ENCODE measurements at regions not wholly inside any gene's neighbourhood (a gene's known extent, or its start where the extent isn't known, plus 50 kb on each side); places are given as distances from the start of the nearest gene placed in this dataset.

DNA sequence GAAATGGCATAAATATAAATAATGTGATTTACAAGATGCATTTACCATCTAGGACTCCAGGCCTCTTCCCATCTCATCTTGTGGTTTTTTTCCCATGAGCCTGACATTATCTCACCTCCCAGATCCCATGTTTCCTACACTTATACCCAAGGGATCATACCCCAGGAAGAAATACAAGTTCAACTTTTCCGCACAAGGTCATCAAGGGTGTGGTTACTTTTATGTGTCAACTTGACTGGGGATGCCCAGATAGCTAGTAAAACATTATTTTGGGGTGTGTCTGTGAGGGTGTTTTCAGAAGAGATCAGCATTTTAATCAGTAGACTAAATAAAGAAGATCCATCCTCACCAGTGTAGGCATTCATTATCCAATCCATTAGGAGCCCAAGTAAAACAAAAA is 176.3 kb upstream of the TNFAIP3 start:
- H3K36me3 Mint-ChIP-seq (ENCODE audit: low read depth) = no peaks in the 10 kb centered on the region
- no peaks in the 10 kb centered on the region for H3K4me1 Mint-ChIP-seq
- no peaks in the 10 kb centered on the region for H3K9me3 ChIP-seq (ENCODE audit: control insufficient read depth, low read length, poor library complexity, severe bottlenecking)
- H3K27ac Mint-ChIP-seq = no peak overlapping the region
- DNase-seq (no peak), ATAC-seq (no peak)
- H3K4me3 Mint-ChIP-seq = no peak overlapping the region
- peaks cover 5% of the 10 kb centered on the region for H3K27me3 Mint-ChIP-seq

DNA sequence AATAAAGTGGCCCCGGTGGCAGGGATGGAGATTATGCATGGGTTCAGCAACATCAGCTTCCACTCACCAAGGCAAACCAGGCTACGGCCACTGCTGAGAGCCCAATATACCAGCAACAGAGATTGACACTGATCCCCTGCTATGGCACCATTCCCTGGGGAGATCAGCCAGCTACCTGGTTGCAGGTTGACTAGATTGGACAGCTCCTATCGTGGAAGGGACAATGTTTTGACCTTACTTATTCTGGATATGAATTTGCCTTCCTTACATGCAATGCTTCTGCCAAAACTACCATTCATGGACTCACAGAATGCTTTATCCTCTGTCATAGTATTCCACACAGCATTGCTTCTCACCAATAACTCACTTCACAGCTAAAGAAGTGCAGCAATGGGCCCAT is 174.8 kb upstream of the TNFAIP3 start:
- ATAC-seq (no peak), DNase-seq (no peak)
- no peak overlapping the region for H3K27ac Mint-ChIP-seq
- H3K27me3 Mint-ChIP-seq = peaks cover 8% of the 10 kb centered on the region
- no peaks in the 10 kb centered on the region for H3K36me3 Mint-ChIP-seq (ENCODE audit: low read depth)
- H3K9me3 ChIP-seq (ENCODE audit: control insufficient read depth, low read length, poor library complexity, severe bottlenecking) = no peaks in the 10 kb centered on the region
- no peaks in the 10 kb centered on the region for H3K4me1 Mint-ChIP-seq
- H3K4me3 Mint-ChIP-seq = no peak overlapping the region

GRCh38 chr6:137692806-137693205 is 174.3 kb upstream of the TNFAIP3 start:
- no peaks in the 10 kb centered on the region for H3K9me3 ChIP-seq (ENCODE audit: control insufficient read depth, low read length, poor library complexity, severe bottlenecking)
- ATAC-seq (no peak), DNase-seq (no peak)
- H3K4me1 Mint-ChIP-seq = no peaks in the 10 kb centered on the region
- H3K4me3 Mint-ChIP-seq = no peak overlapping the region
- no peak overlapping the region for H3K27ac Mint-ChIP-seq
- H3K36me3 Mint-ChIP-seq (ENCODE audit: low read depth) = no peaks in the 10 kb centered on the region
- peaks cover 8% of the 10 kb centered on the region for H3K27me3 Mint-ChIP-seq

DNA sequence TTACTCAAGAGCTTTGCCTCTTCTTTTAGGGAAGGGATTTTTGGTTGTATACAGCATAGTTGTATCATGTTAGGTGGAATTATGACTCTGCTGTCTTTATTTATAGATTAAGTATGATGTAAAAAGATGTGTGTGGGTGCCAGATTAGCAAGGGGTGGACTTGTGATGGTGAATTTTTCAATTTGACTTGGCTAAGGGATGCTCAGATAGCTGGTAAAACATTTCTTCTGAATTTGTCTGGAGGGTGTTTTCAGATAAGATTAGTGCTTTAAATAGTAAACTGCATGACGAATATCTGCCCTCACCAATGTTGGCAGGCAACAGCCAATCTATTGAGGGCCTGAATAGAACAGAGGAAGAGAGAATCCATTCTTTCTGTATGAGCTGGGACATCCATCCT is 173.3 kb upstream of the TNFAIP3 start:
- Mint-ChIP-seq H3K4me3 (no peak overlapping the region), H3K36me3 (ENCODE audit: low read depth) (no peaks in the 10 kb centered on the region), H3K4me1 (peaks cover 4% of the 10 kb centered on the region), H3K27me3 (peaks cover 8% of the 10 kb centered on the region), H3K27ac (no peak overlapping the region)
- DNase-seq (no peak), ATAC-seq (no peak)
- H3K9me3 ChIP-seq (ENCODE audit: control insufficient read depth, low read length, poor library complexity, severe bottlenecking) = no peaks in the 10 kb centered on the region

DNA sequence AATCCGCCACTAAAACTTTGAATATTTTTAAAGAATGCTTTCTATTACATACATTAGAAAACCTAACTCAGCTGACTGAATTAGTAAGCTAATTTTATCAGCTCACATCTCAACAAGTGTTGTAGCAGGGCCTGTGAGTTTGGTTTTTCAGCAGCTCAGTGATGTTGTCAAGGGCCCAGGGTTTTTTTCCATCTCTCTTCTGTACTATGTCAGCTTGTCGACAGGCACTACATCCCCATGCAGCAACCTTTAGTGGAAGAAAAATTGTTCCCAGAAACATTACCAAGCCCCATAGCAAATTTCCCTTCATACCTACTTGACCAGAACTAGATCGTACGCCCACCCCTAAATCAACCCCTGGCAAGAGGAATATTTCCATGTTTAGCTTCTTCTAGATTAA is 170.3 kb upstream of the TNFAIP3 start:
- Mint-ChIP-seq H3K4me1 (peaks cover 15% of the 10 kb centered on the region), H3K27ac (no peak overlapping the region), H3K27me3 (peaks cover 19% of the 10 kb centered on the region), H3K36me3 (ENCODE audit: low read depth) (no peaks in the 10 kb centered on the region), H3K4me3 (no peak overlapping the region)
- no peak for DNase-seq
- no peak for ATAC-seq
- no peaks in the 10 kb centered on the region for H3K9me3 ChIP-seq (ENCODE audit: control insufficient read depth, low read length, poor library complexity, severe bottlenecking)

DNA sequence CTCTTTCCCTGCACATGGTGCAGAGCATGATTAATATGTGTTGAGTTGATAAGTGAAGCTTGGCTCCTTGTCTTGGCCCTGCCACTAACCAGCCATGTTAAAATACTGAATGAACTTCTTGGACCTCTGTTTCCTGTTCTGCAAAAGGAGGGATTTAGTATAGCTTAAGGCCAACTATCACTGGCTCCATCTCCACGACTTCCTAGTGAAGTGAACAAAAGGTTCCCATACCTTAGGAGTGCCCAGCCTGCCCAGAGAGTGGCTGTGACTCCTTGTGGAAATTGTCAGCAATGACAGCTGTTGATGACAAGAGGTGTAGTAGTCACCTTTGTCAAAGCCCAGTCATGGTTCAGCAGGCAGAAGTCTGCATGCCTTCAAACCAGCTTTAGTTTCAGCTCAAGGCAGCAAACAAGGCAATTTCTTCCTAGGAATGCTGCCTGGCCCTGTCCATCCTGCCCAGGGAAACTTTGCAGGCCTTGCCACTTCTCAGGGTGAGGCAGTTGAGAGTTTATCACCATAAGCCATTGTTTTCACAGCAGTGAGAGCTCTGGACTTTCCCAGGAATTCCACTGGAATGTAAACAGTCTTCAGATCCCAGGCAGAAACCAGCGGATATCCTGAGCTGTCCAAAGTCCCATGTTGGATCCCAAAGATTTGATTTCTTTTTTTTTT is 169.7 kb upstream of the TNFAIP3 start:
- Mint-ChIP-seq H3K27ac (peak overlapping the region; percentile 81), H3K36me3 (ENCODE audit: low read depth) (no peaks in the 10 kb centered on the region)

DNA sequence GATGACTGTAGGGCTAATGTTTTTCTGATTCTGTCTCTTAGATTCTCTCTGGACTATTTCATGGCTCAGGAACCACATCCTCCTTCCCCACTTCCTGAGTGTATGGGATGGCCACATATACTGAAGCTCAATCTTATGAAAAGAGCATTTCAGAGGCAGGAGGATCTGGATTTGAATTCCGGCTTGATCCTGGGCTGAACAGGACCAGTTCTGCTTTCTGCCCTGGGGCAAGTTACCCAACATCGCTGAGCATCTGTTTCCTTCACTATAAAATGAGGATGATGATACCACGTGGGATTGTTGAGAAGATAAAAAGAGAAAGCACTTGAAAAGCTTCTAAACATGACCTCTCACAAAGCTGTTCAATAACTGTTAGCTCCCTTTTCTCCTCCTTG is 168.4 kb upstream of the TNFAIP3 start:
- H3K9me3 ChIP-seq (ENCODE audit: control insufficient read depth, low read length, poor library complexity, severe bottlenecking) = no peaks in the 10 kb centered on the region
- Mint-ChIP-seq H3K4me1 (peaks cover 18% of the 10 kb centered on the region), H3K36me3 (ENCODE audit: low read depth) (no peaks in the 10 kb centered on the region), H3K27ac (peak overlapping the region; percentile 81), H3K27me3 (peaks cover 20% of the 10 kb centered on the region), H3K4me3 (peak overlapping the region; percentile 39)
- no peak for DNase-seq
- ATAC-seq = peak; percentile 59

More for the DNA sequence above, 169.7 kb upstream of the TNFAIP3 start:
- peaks cover 20% of the 10 kb centered on the region for H3K27me3 Mint-ChIP-seq
- H3K4me1 Mint-ChIP-seq = peaks cover 15% of the 10 kb centered on the region
- no peaks in the 10 kb centered on the region for H3K9me3 ChIP-seq (ENCODE audit: control insufficient read depth, low read length, poor library complexity, severe bottlenecking)
- no peak overlapping the region for H3K4me3 Mint-ChIP-seq
- ATAC-seq = no peak
- DNase-seq = no peak

- Mint-ChIP-seq H3K4me1 (peaks cover 18% of the 10 kb centered on the region), H3K27me3 (peaks cover 20% of the 10 kb centered on the region), H3K36me3 (ENCODE audit: low read depth) (no peaks in the 10 kb centered on the region), H3K27ac (peak overlapping the region; percentile 81), H3K4me3 (peak overlapping the region; percentile 39)
- no peaks in the 10 kb centered on the region for H3K9me3 ChIP-seq (ENCODE audit: control insufficient read depth, low read length, poor library complexity, severe bottlenecking)
- DNase-seq (no peak), ATAC-seq (peak; percentile 74)
These were observed 167.9 kb upstream of the TNFAIP3 start for GRCh38 chr6:137699031-137699683.

GRCh38 chr6:137700161-137700560 is 166.9 kb upstream of the TNFAIP3 start:
- no peaks in the 10 kb centered on the region for H3K9me3 ChIP-seq (ENCODE audit: control insufficient read depth, low read length, poor library complexity, severe bottlenecking)
- no peak overlapping the region for H3K27ac Mint-ChIP-seq
- no peak for DNase-seq
- H3K27me3 Mint-ChIP-seq = peaks cover 20% of the 10 kb centered on the region
- no peaks in the 10 kb centered on the region for H3K36me3 Mint-ChIP-seq (ENCODE audit: low read depth)
- no peak for ATAC-seq
- peaks cover 19% of the 10 kb centered on the region for H3K4me1 Mint-ChIP-seq
- no peak overlapping the region for H3K4me3 Mint-ChIP-seq

DNA sequence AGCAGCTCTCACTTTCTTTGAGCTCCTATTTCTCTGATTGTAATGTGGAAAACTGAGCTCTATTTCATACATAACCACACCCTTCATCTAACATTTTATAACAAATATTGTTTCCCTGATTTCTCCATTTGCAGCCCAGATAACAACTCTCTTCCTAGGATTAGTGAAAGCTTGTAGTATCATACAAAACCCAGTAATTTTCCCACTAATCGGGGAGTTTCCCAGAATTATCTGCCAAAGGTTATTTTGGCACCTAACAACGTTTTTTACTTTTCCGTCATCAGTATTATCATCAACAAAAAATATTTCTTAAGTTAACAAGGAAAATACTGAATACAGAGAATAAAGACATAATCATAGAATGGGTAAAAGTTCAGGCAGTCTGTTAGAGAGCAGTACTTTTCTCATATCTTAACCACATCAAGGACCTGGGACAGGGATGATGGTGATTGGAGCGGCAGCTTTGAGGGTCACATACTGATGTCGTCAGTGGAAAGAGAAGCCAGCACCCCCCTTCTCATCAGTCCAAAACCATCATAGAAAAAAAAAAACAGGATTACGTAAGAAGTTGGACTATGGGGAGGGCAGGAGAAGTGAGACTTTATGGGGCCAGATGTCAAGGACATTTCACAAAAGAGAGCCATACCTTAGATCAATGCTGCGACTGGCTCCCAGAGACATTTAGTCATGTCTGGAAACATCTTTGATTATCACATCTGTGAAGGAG is 166.1 kb upstream of the TNFAIP3 start:
- ATAC-seq (no peak), DNase-seq (no peak)
- no peaks in the 10 kb centered on the region for H3K36me3 Mint-ChIP-seq (ENCODE audit: low read depth)
- peaks cover 13% of the 10 kb centered on the region for H3K27me3 Mint-ChIP-seq
- H3K4me1 Mint-ChIP-seq = peaks cover 26% of the 10 kb centered on the region
- H3K27ac Mint-ChIP-seq = no peak overlapping the region
- no peaks in the 10 kb centered on the region for H3K9me3 ChIP-seq (ENCODE audit: control insufficient read depth, low read length, poor library complexity, severe bottlenecking)
- no peak overlapping the region for H3K4me3 Mint-ChIP-seq

DNA sequence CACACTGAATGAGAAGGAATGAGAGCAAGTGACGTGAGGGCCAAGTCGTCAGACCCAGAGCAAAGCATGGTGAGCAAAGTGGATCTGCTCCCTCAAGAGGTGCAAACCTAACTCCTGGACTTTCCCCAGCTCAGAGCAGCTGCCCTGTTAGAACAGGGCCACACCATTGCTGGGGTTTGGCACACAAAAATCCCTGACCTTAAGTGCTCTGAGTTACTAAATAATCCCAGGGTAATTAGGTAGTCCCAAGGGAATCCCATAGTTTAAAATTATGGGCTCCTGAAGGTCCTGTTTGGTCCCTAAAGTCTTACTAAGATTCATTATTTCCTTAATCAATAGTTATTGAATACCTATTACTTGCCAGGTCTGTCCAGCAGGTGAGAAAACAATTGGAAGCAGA is 165.1 kb upstream of the TNFAIP3 start:
- no peak for DNase-seq
- Mint-ChIP-seq H3K4me1 (peaks cover 35% of the 10 kb centered on the region), H3K27me3 (peaks cover 11% of the 10 kb centered on the region), H3K4me3 (no peak overlapping the region), H3K27ac (no peak overlapping the region), H3K36me3 (ENCODE audit: low read depth) (no peaks in the 10 kb centered on the region)
- H3K9me3 ChIP-seq (ENCODE audit: control insufficient read depth, low read length, poor library complexity, severe bottlenecking) = no peaks in the 10 kb centered on the region
- ATAC-seq = no peak

GRCh38 chr6:137702791-137703424 is 164.2 kb upstream of the TNFAIP3 start:
- Mint-ChIP-seq H3K4me3 (no peak overlapping the region), H3K27me3 (peaks cover 11% of the 10 kb centered on the region), H3K27ac (peak overlapping the region; percentile 56), H3K4me1 (peaks cover 39% of the 10 kb centered on the region), H3K36me3 (ENCODE audit: low read depth) (no peaks in the 10 kb centered on the region)
- no peak for DNase-seq
- no peak for ATAC-seq
- H3K9me3 ChIP-seq (ENCODE audit: control insufficient read depth, low read length, poor library complexity, severe bottlenecking) = no peaks in the 10 kb centered on the region

GRCh38 chr6:137704802-137705159 is 162.3 kb upstream of the TNFAIP3 start:
- Mint-ChIP-seq H3K4me3 (no peak overlapping the region), H3K36me3 (ENCODE audit: low read depth) (peaks cover 4% of the 10 kb centered on the region), H3K4me1 (peaks cover 38% of the 10 kb centered on the region), H3K27me3 (peaks cover 11% of the 10 kb centered on the region), H3K27ac (peak overlapping the region; percentile 92)
- DNase-seq (no peak), ATAC-seq (no peak)
- no peaks in the 10 kb centered on the region for H3K9me3 ChIP-seq (ENCODE audit: control insufficient read depth, low read length, poor library complexity, severe bottlenecking)
